Upper lobe of left lung (tissue), 4 donors: ENCODE measurements at regions not wholly inside any gene's neighbourhood (a gene's known extent, or its start where the extent isn't known, plus 50 kb on each side); places are given as distances from the start of the nearest gene placed in this dataset.

ENCODE experiments used
- POLR2A ChIP-seq, 4 donors: fragments of 450-650 bp; IDR thresholded peaks; one replicate each; pipeline ENCODE4 v1.5.1; 2016 to 2017; ENCODE audit warnings: antibody characterized with exemption in 4 of 4, mild to moderate bottlenecking in 2 of 4
- POLR2AphosphoS5 ChIP-seq, 2 donors: sonication (generic); formaldehyde crosslinking; IDR thresholded peaks; one replicate each; pipeline ENCODE4 v1.5.1; 2017; ENCODE audit warnings: antibody characterized with exemption in 2 of 2
- TF ChIP-seq, protein P1 (sequence below), 6 experiments: fragments of 450-650 bp in 4 of 6; fragments of 200-600 bp in 2 of 6; sonication (generic) in 2 of 6; IDR thresholded peaks; one replicate each; pipeline ENCODE4 v1.5.1; 2016 to 2019; ENCODE audit warnings: antibody characterized with exemption in 6 of 6

- TF ChIP-seq, protein P1, sequence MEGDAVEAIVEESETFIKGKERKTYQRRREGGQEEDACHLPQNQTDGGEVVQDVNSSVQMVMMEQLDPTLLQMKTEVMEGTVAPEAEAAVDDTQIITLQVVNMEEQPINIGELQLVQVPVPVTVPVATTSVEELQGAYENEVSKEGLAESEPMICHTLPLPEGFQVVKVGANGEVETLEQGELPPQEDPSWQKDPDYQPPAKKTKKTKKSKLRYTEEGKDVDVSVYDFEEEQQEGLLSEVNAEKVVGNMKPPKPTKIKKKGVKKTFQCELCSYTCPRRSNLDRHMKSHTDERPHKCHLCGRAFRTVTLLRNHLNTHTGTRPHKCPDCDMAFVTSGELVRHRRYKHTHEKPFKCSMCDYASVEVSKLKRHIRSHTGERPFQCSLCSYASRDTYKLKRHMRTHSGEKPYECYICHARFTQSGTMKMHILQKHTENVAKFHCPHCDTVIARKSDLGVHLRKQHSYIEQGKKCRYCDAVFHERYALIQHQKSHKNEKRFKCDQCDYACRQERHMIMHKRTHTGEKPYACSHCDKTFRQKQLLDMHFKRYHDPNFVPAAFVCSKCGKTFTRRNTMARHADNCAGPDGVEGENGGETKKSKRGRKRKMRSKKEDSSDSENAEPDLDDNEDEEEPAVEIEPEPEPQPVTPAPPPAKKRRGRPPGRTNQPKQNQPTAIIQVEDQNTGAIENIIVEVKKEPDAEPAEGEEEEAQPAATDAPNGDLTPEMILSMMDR (IDR thresholded peaks at IDR 0.05), result no peak
- TF ChIP-seq POLR2A (IDR thresholded peaks at IDR 0.05) (no peak), POLR2AphosphoS5 (IDR thresholded peaks at IDR 0.05) (no peak)
Observed at GRCh38 chr6:94376876-94377275, 957.5 kb upstream of the EPHA7 start.
